ENCODE measurements at regions not wholly inside any gene's neighbourhood (a gene's known extent, or its start where the extent isn't known, plus 50 kb on each side); places are given as distances from the start of the nearest gene placed in this dataset.
"Not testable (repeated sequence)": the region's sequence is repeated elsewhere in the genome, so short reads cannot be mapped to it uniquely, and the experiment has no call there.

- H3K36me3 Mint-ChIP-seq (ENCODE audit: low read depth) = no peaks in the 10 kb centered on the region
- DNase-seq = no peak
- H3K4me1 Mint-ChIP-seq (ENCODE audit: low read depth) = peaks cover 33% of the 10 kb centered on the region
- H3K4me3 Mint-ChIP-seq = no peak overlapping the region
- no peaks in the 10 kb centered on the region for H3K27me3 Mint-ChIP-seq
- no peak overlapping the region for H3K27ac Mint-ChIP-seq
- H3K9me3 Mint-ChIP-seq = peaks cover 6% of the 10 kb centered on the region
These were observed 236.0 kb downstream of the TOMM20 start for GRCh38 chr1:234892642-234893041.

DNA sequence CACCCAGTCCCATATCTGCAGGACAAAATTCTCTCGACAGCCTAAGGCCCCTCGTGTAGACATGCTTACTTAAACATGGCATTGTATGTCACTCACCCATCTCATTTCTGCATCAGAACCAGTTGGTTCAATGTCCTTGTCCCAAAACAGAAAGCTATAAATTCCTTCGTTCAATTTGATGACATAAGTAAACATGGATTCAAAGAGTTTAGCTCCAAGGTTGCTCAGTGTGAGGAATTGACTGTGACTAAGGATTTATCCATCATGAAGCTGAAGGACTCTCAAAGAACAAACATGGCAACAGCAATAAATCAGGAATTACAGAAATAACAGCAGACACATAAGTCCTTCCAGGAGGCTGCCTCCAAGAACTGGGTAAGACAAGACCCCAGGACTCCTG, 237.2 kb downstream of the TOMM20 start:
- H3K36me3 Mint-ChIP-seq (ENCODE audit: low read depth) = no peaks in the 10 kb centered on the region
- H3K27me3 Mint-ChIP-seq = no peaks in the 10 kb centered on the region
- DNase-seq = no peak
- peaks cover 36% of the 10 kb centered on the region for H3K4me1 Mint-ChIP-seq (ENCODE audit: low read depth)
- no peak overlapping the region for H3K4me3 Mint-ChIP-seq
- peaks cover 6% of the 10 kb centered on the region for H3K9me3 Mint-ChIP-seq
- H3K27ac Mint-ChIP-seq = no peak overlapping the region

DNA sequence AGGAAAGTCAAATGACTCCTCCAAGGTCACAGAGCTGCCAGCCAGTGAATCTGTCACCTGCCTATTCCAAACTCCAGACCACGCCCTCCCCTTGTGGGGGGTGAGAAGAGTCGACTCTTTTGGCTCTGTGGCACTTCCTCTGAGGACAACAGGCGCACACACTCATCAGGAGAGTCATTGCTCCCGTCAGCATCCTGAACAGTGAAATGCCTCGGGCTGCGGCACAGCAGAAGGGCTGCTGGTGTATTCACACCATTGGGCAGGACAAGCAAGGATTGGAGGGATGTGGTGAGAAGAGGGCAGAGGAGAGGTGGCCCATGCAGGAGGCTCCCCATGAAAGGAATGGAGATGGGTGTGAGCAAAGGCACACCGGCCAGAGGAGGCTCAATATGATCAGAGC, 239.0 kb downstream of the TOMM20 start:
- Mint-ChIP-seq H3K4me1 (ENCODE audit: low read depth) (peaks cover 34% of the 10 kb centered on the region), H3K4me3 (no peak overlapping the region), H3K27me3 (no peaks in the 10 kb centered on the region), H3K9me3 (peaks cover 6% of the 10 kb centered on the region), H3K27ac (no peak overlapping the region), H3K36me3 (ENCODE audit: low read depth) (no peaks in the 10 kb centered on the region)
- no peak for DNase-seq

- not testable (repeated sequence) for H3K9me3 Mint-ChIP-seq; DNase-seq; H3K36me3 Mint-ChIP-seq (ENCODE audit: low read depth); H3K4me3 Mint-ChIP-seq; H3K27ac Mint-ChIP-seq; H3K27me3 Mint-ChIP-seq
- peaks cover 20% of the 10 kb centered on the region for H3K4me1 Mint-ChIP-seq (ENCODE audit: low read depth)
These were observed 240.4 kb downstream of the TOMM20 start for GRCh38 chr1:234888247-234888646.

GRCh38 chr1:234887016-234887900, 241.4 kb downstream of the TOMM20 start:
- no peak overlapping the region for H3K27ac Mint-ChIP-seq
- no peaks in the 10 kb centered on the region for H3K27me3 Mint-ChIP-seq

DNA sequence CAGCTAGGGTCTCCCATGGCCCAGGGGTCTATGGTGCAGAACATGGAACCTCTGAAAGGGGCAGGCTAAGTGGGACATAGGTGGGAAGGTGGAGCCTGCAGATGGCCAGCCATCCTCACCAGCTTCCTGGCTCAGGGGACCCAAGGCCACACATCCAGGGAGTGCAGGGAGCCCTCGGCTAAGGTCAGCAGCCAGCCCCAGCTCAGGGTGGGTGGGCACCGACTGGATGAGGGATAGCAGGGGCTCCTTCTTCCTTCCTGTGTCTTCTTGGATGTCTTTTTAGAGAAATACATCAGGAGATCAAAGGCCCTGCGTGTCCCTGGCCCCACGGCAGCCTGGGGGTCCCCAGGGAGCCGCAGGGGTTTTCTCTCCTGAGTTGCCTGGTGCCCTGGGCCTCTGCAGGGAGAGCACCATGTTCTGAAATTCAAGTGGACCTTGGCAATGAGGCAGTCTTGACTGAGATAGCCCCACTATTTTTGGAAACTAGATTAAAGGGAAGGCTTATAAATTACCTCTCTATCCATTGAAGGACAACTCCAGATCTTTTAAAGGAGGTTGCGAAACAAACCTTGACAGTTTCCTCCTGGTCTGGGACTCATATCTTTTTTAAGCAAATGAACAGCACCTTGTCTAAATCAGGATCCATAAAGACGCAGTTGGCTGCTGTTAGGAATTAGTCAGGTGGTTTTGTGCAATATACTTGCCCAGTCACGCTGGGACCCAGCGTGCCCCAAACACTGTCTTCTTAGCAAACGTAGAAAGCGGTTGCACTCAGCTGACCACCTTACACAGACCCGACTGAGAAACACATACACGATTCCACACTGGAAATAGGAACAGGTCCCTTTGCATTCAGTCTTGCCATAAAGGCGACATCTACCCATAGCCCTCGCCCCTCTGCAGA, 242.3 kb downstream of the TOMM20 start:
- peaks cover 30% of the 10 kb centered on the region for H3K4me1 Mint-ChIP-seq (ENCODE audit: low read depth)
- no peak for DNase-seq
- peaks cover 6% of the 10 kb centered on the region for H3K9me3 Mint-ChIP-seq
- H3K27ac Mint-ChIP-seq = no peak overlapping the region
- no peak overlapping the region for H3K4me3 Mint-ChIP-seq
- H3K27me3 Mint-ChIP-seq = no peaks in the 10 kb centered on the region
- H3K36me3 Mint-ChIP-seq (ENCODE audit: low read depth) = no peaks in the 10 kb centered on the region

More at GRCh38 chr1:234887016-234887900, 241.4 kb downstream of the TOMM20 start:
- no peak for DNase-seq
- Mint-ChIP-seq H3K9me3 (peaks cover 6% of the 10 kb centered on the region), H3K4me3 (no peak overlapping the region), H3K36me3 (ENCODE audit: low read depth) (no peaks in the 10 kb centered on the region), H3K4me1 (ENCODE audit: low read depth) (peaks cover 22% of the 10 kb centered on the region)

DNA sequence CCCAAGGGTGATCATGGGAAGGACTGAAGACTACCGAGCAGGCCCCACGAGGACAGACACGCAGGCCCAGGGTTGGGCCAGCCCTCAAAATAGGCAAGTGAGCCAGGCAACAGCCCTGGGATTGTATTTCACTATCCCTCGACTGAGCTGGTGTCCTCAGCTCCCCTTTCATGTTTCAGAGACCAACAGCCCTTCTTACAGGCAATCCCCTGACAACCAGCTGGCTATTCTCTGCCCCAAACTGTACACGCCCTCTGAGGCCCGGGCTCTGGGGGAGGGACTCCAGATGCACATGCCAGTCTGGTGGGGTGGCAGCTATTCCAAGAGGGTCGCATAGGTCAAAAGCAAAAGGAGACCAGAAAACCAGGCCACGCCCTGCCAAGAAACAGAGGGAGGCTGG, 243.0 kb downstream of the TOMM20 start:
- Mint-ChIP-seq H3K4me3 (no peak overlapping the region), H3K27me3 (no peaks in the 10 kb centered on the region), H3K4me1 (ENCODE audit: low read depth) (peaks cover 33% of the 10 kb centered on the region), H3K27ac (no peak overlapping the region), H3K36me3 (ENCODE audit: low read depth) (no peaks in the 10 kb centered on the region), H3K9me3 (peaks cover 6% of the 10 kb centered on the region)
- no peak for DNase-seq

GRCh38 chr1:234884701-234885100, 243.9 kb downstream of the TOMM20 start:
- no peaks in the 10 kb centered on the region for H3K36me3 Mint-ChIP-seq (ENCODE audit: low read depth)
- peaks cover 6% of the 10 kb centered on the region for H3K9me3 Mint-ChIP-seq
- peaks cover 39% of the 10 kb centered on the region for H3K4me1 Mint-ChIP-seq (ENCODE audit: low read depth)
- H3K27me3 Mint-ChIP-seq = no peaks in the 10 kb centered on the region
- no peak overlapping the region for H3K4me3 Mint-ChIP-seq
- no peak for DNase-seq
- no peak overlapping the region for H3K27ac Mint-ChIP-seq

DNA sequence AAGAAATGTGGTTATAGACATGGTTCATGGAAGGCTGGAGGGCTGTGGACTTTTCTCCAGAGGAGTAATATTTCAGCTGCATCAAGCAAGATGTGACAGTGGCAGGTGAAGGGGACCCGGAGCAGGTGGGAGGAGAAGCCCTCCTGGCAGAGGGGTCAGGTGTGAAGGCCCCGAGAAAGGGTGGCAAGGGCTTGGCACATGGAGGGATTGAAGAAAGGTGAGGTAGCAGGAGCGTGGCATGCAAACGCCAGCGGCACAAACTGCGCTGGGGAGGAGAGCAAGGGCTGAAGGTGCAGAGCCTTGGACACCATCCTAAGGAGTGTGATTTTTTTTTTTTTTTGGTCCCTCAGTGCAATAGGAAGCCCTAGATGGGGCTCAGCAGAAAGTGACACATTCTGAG, 244.6 kb downstream of the TOMM20 start:
- Mint-ChIP-seq H3K9me3 (peaks cover 6% of the 10 kb centered on the region), H3K27me3 (no peaks in the 10 kb centered on the region), H3K36me3 (ENCODE audit: low read depth) (no peaks in the 10 kb centered on the region), H3K27ac (no peak overlapping the region), H3K4me3 (no peak overlapping the region), H3K4me1 (ENCODE audit: low read depth) (peaks cover 46% of the 10 kb centered on the region)
- DNase-seq = no peak

GRCh38 chr1:234882898-234883297, 245.7 kb downstream of the TOMM20 start:
- peak overlapping the region; percentile 65 for H3K27ac Mint-ChIP-seq
- no peaks in the 10 kb centered on the region for H3K9me3 Mint-ChIP-seq
- DNase-seq = no peak
- H3K36me3 Mint-ChIP-seq (ENCODE audit: low read depth) = no peaks in the 10 kb centered on the region
- no peak overlapping the region for H3K4me3 Mint-ChIP-seq
- H3K27me3 Mint-ChIP-seq = no peaks in the 10 kb centered on the region
- H3K4me1 Mint-ChIP-seq (ENCODE audit: low read depth) = peaks cover 46% of the 10 kb centered on the region

DNA sequence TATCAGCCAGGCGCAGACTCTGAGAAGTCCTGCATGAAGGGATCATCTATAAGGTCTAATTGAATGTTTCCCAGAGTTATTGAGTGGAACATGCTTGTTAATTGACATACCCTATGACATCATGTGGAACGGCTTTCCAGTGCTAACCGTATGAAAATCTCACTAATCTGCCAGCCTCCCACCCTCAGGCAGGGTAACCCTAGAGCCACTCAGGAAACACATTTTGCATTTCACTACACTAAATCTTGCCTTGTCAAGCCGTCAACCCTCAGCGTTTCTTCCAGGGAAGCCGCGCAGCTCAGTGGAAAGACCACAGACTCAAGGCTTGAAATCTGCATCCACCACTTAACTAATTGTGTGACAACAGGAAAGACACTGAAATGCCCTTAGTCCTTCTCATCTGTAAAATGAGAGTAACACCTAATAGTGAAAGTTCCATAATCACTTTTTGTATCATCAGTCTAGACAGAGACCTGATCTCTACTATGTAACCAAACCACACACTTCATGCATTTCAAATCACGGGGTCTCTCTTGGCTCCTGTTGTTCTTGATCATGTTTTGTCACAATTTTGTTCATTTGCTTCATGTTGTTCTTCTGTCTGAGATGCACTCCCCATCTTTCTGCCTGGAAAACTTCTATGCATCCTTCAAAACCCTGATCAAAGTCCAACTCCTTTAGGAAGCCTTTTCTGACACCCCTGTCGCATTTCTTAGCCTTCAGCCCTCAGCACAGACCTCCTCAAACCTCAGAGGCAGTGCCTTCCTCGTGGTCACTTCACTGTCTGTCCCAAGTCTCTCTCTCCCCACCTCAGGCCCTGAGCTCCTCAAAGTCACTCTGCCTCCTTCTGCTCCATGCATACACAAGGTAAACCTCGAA, 246.5 kb downstream of the TOMM20 start:
- no peak for DNase-seq
- Mint-ChIP-seq H3K27ac (peak overlapping the region; percentile 76), H3K9me3 (no peaks in the 10 kb centered on the region), H3K4me3 (peak overlapping the region; percentile 6), H3K27me3 (no peaks in the 10 kb centered on the region), H3K4me1 (ENCODE audit: low read depth) (peaks cover 46% of the 10 kb centered on the region), H3K36me3 (ENCODE audit: low read depth) (no peaks in the 10 kb centered on the region)

- H3K36me3 Mint-ChIP-seq (ENCODE audit: low read depth) = no peaks in the 10 kb centered on the region
- H3K27ac Mint-ChIP-seq = no peak overlapping the region
- H3K9me3 Mint-ChIP-seq = no peaks in the 10 kb centered on the region
- H3K4me3 Mint-ChIP-seq = no peak overlapping the region
- DNase-seq = no peak
- H3K27me3 Mint-ChIP-seq = no peaks in the 10 kb centered on the region
- peaks cover 62% of the 10 kb centered on the region for H3K4me1 Mint-ChIP-seq (ENCODE audit: low read depth)
These were observed 249.2 kb downstream of the TOMM20 start for GRCh38 chr1:234879147-234880080.

GRCh38 chr1:234878288-234878687, 250.3 kb downstream of the TOMM20 start:
- Mint-ChIP-seq H3K36me3 (ENCODE audit: low read depth) (no peaks in the 10 kb centered on the region), H3K9me3 (no peaks in the 10 kb centered on the region), H3K27me3 (no peaks in the 10 kb centered on the region), H3K27ac (no peak overlapping the region), H3K4me1 (ENCODE audit: low read depth) (peaks cover 62% of the 10 kb centered on the region), H3K4me3 (no peak overlapping the region)
- no peak for DNase-seq

Data from activated T-cell treated with anti-CD3 and anti-CD28 coated beads, Interleukin-2, amount 50 U/mL, for 24 hours (primary cell).